H9 (cell line): ENCODE measurements at regions not wholly inside any gene's neighbourhood (a gene's known extent, or its start where the extent isn't known, plus 50 kb on each side); places are given as distances from the start of the nearest gene placed in this dataset.

Experiments
- DNase-seq: peaks from one replicate; pipeline ENCODE4 v3.0.0-alpha.2; 2017
- H2AFZ ChIP-seq: one replicate; pipeline ENCODE4 v1.6.1; 2013; ENCODE audit warnings: mild to moderate bottlenecking, low read length, control low read depth, moderate library complexity
- H2AK5ac ChIP-seq: 2 replicates; pipeline ENCODE4 v1.6.1; 2013; ENCODE audit warnings: low read length, control low read depth, mixed read lengths; ENCODE audit not compliant: insufficient read length
- H2BK120ac ChIP-seq: one replicate; pipeline ENCODE4 v1.6.1; 2013; ENCODE audit warnings: low read depth, mild to moderate bottlenecking, low read length, control low read depth, inconsistent platforms; ENCODE audit not compliant: poor library complexity, severe bottlenecking
- H2BK12ac ChIP-seq: 2 replicates; pipeline ENCODE4 v1.6.1; 2013; ENCODE audit warnings: low read length, control low read depth, mixed read lengths, low read depth; ENCODE audit not compliant: insufficient read length
- H2BK15ac ChIP-seq: 2 replicates; pipeline ENCODE4 v1.6.1; 2013; ENCODE audit warnings: low read depth, low read length, control low read depth
- H2BK20ac ChIP-seq: one replicate; pipeline ENCODE4 v1.6.1; 2013; ENCODE audit warnings: low read depth, mild to moderate bottlenecking, low read length, control low read depth, inconsistent platforms; ENCODE audit not compliant: poor library complexity, severe bottlenecking
- H2BK5ac ChIP-seq: 2 replicates; pipeline ENCODE4 v1.6.1; 2013; ENCODE audit warnings: low read length, control low read depth, mixed read lengths; ENCODE audit not compliant: insufficient read length
- H3K14ac ChIP-seq: 2 replicates; pipeline ENCODE4 v1.6.1; 2013; ENCODE audit warnings: low read length, control low read depth; ENCODE audit not compliant: insufficient read depth
- H3K18ac ChIP-seq: 2 replicates; pipeline ENCODE4 v1.6.1; 2013; ENCODE audit warnings: low read depth, mild to moderate bottlenecking, mixed read lengths, low read length, control low read depth; ENCODE audit not compliant: insufficient read length
- H3K23ac ChIP-seq: 2 replicates; pipeline ENCODE4 v1.6.1; 2013; ENCODE audit warnings: low read length, control low read depth, mixed read lengths, low read depth; ENCODE audit not compliant: insufficient read length
- H3K23me2 ChIP-seq: 2 replicates; pipeline ENCODE4 v1.6.1; 2013; ENCODE audit warnings: low read depth, mild to moderate bottlenecking, mixed read lengths, low read length, control low read depth; ENCODE audit not compliant: insufficient read length, poor library complexity, severe bottlenecking
- H3K27ac ChIP-seq: 2 replicates; pipeline ENCODE4 v1.5.1; 2013; ENCODE audit warnings: low read length, control low read depth, mixed read lengths, low read depth; ENCODE audit not compliant: insufficient read length
- H3K27me3 ChIP-seq: 2 replicates; pipeline ENCODE4 v1.6.1; 2013; ENCODE audit warnings: low read length, control low read depth, inconsistent platforms; ENCODE audit not compliant: insufficient read depth
- H3K4ac ChIP-seq: 2 replicates; pipeline ENCODE4 v1.6.1; 2013; ENCODE audit warnings: low read depth, mild to moderate bottlenecking, control low read depth, inconsistent platforms, low read length, moderate library complexity
- H3K4me1 ChIP-seq: 2 replicates; pipeline ENCODE4 v1.6.1; 2013; ENCODE audit warnings: low read length, control low read depth, inconsistent platforms; ENCODE audit not compliant: insufficient read depth
- H3K4me2 ChIP-seq: 2 replicates; pipeline ENCODE4 v1.6.1; 2013; ENCODE audit warnings: low read length, control low read depth, mixed read lengths; ENCODE audit not compliant: insufficient read length, insufficient read depth
- H3K56ac ChIP-seq: 2 replicates; pipeline ENCODE4 v1.6.1; 2013; ENCODE audit warnings: low read depth, mild to moderate bottlenecking, mixed read lengths, low read length, control low read depth; ENCODE audit not compliant: insufficient read length
- H3K79me1 ChIP-seq: 2 replicates; pipeline ENCODE4 v1.6.1; 2013; ENCODE audit warnings: low read depth, mild to moderate bottlenecking, moderate library complexity, low read length, control low read depth, inconsistent platforms; ENCODE audit not compliant: insufficient read depth, poor library complexity, severe bottlenecking
- H3K79me2 ChIP-seq: 2 replicates; pipeline ENCODE4 v1.6.1; 2013; ENCODE audit warnings: low read length, control low read depth, inconsistent platforms; ENCODE audit not compliant: insufficient read depth
- H3K9ac ChIP-seq: 2 replicates; pipeline ENCODE4 v1.6.1; 2013; ENCODE audit warnings: low read length, control low read depth, mixed read lengths; ENCODE audit not compliant: insufficient read length; ENCODE audit errors: extremely low read depth
- H3K9me3 ChIP-seq: one replicate; pipeline ENCODE4 v1.6.1; 2013; ENCODE audit warnings: low read depth, low read length, inconsistent platforms; ENCODE audit not compliant: control insufficient read depth
- H3T11ph ChIP-seq: one replicate; pipeline ENCODE4 v1.6.1; 2013; ENCODE audit warnings: mild to moderate bottlenecking, low read length, control low read depth, inconsistent platforms
- H4K20me1 ChIP-seq: one replicate; pipeline ENCODE4 v1.6.1; 2013; ENCODE audit not compliant: control insufficient read depth, insufficient read length, insufficient read depth
- H4K5ac ChIP-seq: 2 replicates; pipeline ENCODE4 v1.6.1; 2013; ENCODE audit warnings: low read depth, mild to moderate bottlenecking, mixed read lengths, low read length, control low read depth; ENCODE audit not compliant: insufficient read length
- H4K8ac ChIP-seq: replicated peaks from 2 replicates; pipeline ENCODE4 v1.6.1; 2013; ENCODE audit warnings: low read length, control low read depth, mixed read lengths, low read depth; ENCODE audit not compliant: insufficient read length
- H4K91ac ChIP-seq: 2 replicates; pipeline ENCODE4 v1.6.1; 2013; ENCODE audit warnings: low read depth, mild to moderate bottlenecking, moderate library complexity, mixed read lengths, low read length, control low read depth; ENCODE audit not compliant: insufficient read length
- H3K27ac Mint-ChIP-seq, 3 experiments: 2 replicates in 2 of 3; 3 replicates in 1 of 3; pipeline ENCODE4 v1.8.0; 2020 to 2021; ENCODE audit warnings: mixed read lengths in 3 of 3, mild to moderate bottlenecking in 1 of 3, moderate library complexity in 1 of 3
- H3K27me3 Mint-ChIP-seq: 2 replicates; pipeline ENCODE4 v1.8.0; 2021; ENCODE audit warnings: low read depth, mild to moderate bottlenecking, moderate library complexity, mixed read lengths
- H3K36me3 Mint-ChIP-seq, 3 experiments: 2 replicates in 2 of 3; 3 replicates in 1 of 3; pipeline ENCODE4 v1.8.0; 2020 to 2021; ENCODE audit warnings: low read depth in 3 of 3, mixed read lengths in 3 of 3; ENCODE audit not compliant: insufficient read depth in 1 of 3
- H3K4me1 Mint-ChIP-seq, 2 experiments: 2 replicates each; pipeline ENCODE4 v1.8.0; 2020; ENCODE audit warnings: mixed read lengths in 2 of 2
- H3K4me3 Mint-ChIP-seq, 2 experiments: 2 replicates in 1 of 2; 3 replicates in 1 of 2; pipeline ENCODE4 v1.8.0; 2020 to 2021; ENCODE audit warnings: mild to moderate bottlenecking in 2 of 2, mixed read lengths in 2 of 2, moderate library complexity in 1 of 2
- H3K9me3 Mint-ChIP-seq, 2 experiments: 2 replicates in 1 of 2; 3 replicates in 1 of 2; pipeline ENCODE4 v1.8.0; 2020; ENCODE audit warnings: mild to moderate bottlenecking in 2 of 2, mixed read lengths in 2 of 2, moderate library complexity in 1 of 2
- CTCF ChIP-seq: fragments of 200-600 bp; sonication (generic); conservative IDR thresholded peaks from 3 replicates; pipeline ENCODE4 v1.8.0; 2021; ENCODE audit warnings: antibody characterized with exemption, mild to moderate bottlenecking
- WGBS: extraction: QIAGEN DNeasy Blood & Tissue Kit; methylation state at CpG from one replicate; pipeline ENCODE4 v1.1.7; 2013; ENCODE audit warnings: missing lambda C conversion rate, low lambda C conversion rate, mixed read lengths; ENCODE audit not compliant: insufficient read length; ENCODE audit errors: extremely low coverage; 5-methylcytosine and 5-hydroxymethylcytosine counted together

GRCh38 chr1:80646053-80646452, 1154.7 kb upstream of the ADGRL2 start:
- Histone ChIP-seq H4K20me1 (no peaks in the 10 kb centered on the region), H2BK120ac (no peak overlapping the region), H3K9ac (no peak overlapping the region), H2BK5ac (no peak overlapping the region), H2BK15ac (no peak overlapping the region), H3K23ac (no peak overlapping the region), H3K4ac (no peak overlapping the region), H3K4me1 (no peaks in the 10 kb centered on the region), H3K9me3 (no peaks in the 10 kb centered on the region), H3K27ac (no peak overlapping the region), H3T11ph (no peak overlapping the region), H4K5ac (no peak overlapping the region), H3K4me2 (no peak overlapping the region), H3K79me2 (no peaks in the 10 kb centered on the region), H3K23me2 (no peaks in the 10 kb centered on the region), H3K56ac (no peak overlapping the region), H3K14ac (no peak overlapping the region), H2BK12ac (no peak overlapping the region), H2BK20ac (no peak overlapping the region), H2AK5ac (no peak overlapping the region), H3K27me3 (no peaks in the 10 kb centered on the region), H2AFZ (no peak overlapping the region), H4K8ac (no peak overlapping the region), H3K18ac (no peak overlapping the region), H4K91ac (no peak overlapping the region), H3K79me1 (no peaks in the 10 kb centered on the region)
- no peak for TF ChIP-seq CTCF
- H3K4me1 Mint-ChIP-seq = peaks cover 4 to 8% of the 10 kb centered on the region in 2 experiments
- H3K4me3 Mint-ChIP-seq = no peak overlapping the region
- no peaks in the 10 kb centered on the region for H3K36me3 Mint-ChIP-seq
- no peak overlapping the region for H3K27ac Mint-ChIP-seq
- H3K9me3 Mint-ChIP-seq = no peaks in the 10 kb centered on the region
- DNase-seq = no peak
- no peaks in the 10 kb centered on the region for H3K27me3 Mint-ChIP-seq
- WGBS = no CpG with 5 or more reads among the region's 2 CpGs
